Endodermal cell (in vitro differentiated cells): ENCODE measurements at regions not wholly inside any gene's neighbourhood (a gene's known extent, or its start where the extent isn't known, plus 50 kb on each side); places are given as distances from the start of the nearest gene placed in this dataset.

Experiments
- DNase-seq: peaks from one replicate; pipeline ENCODE4 v3.0.0-alpha.2; 2017
- H3K27ac ChIP-seq: 2 replicates; pipeline ENCODE4 v1.5.1; 2013; ENCODE audit warnings: mild to moderate bottlenecking, low read depth, low read length, moderate library complexity
- H3K27me3 ChIP-seq: 2 replicates; pipeline ENCODE4 v1.6.1; 2013; ENCODE audit warnings: mild to moderate bottlenecking, low read length, moderate library complexity; ENCODE audit not compliant: insufficient read depth, control insufficient read depth, poor library complexity, severe bottlenecking
- H3K36me3 ChIP-seq: 2 replicates; pipeline ENCODE4 v1.7.0; 2013; ENCODE audit warnings: mild to moderate bottlenecking, low read length, moderate library complexity; ENCODE audit not compliant: control insufficient read depth, insufficient read depth
- H3K4me1 ChIP-seq: one replicate; pipeline ENCODE4 v1.7.0; 2013; ENCODE audit warnings: low read length; ENCODE audit not compliant: control insufficient read depth, insufficient read depth
- H3K4me3 ChIP-seq: 2 replicates; pipeline ENCODE4 v1.5.1; 2013; ENCODE audit warnings: mild to moderate bottlenecking, low read length, moderate library complexity
- H3K9ac ChIP-seq: 2 replicates; pipeline ENCODE4 v1.6.1; 2013; ENCODE audit warnings: mild to moderate bottlenecking, low read length, moderate library complexity; ENCODE audit not compliant: poor library complexity, severe bottlenecking; ENCODE audit errors: extremely low read depth
- H3K9me3 ChIP-seq: 2 replicates; pipeline ENCODE4 v1.6.1; 2013; ENCODE audit warnings: mild to moderate bottlenecking, low read length, moderate library complexity; ENCODE audit not compliant: control insufficient read depth
- H3K27ac Mint-ChIP-seq: 2 replicates; pipeline ENCODE4 v1.8.0; 2020; ENCODE audit warnings: mixed read lengths
- H3K27me3 Mint-ChIP-seq: 2 replicates; pipeline ENCODE4 v1.8.0; 2021; ENCODE audit warnings: mild to moderate bottlenecking, mixed read lengths; ENCODE audit not compliant: insufficient read depth
- H3K36me3 Mint-ChIP-seq: 2 replicates; pipeline ENCODE4 v1.8.0; 2020; ENCODE audit warnings: low read depth, mixed read lengths
- H3K4me1 Mint-ChIP-seq: 2 replicates; pipeline ENCODE4 v1.8.0; 2020; ENCODE audit warnings: mixed read lengths
- H3K4me3 Mint-ChIP-seq: 2 replicates; pipeline ENCODE4 v1.8.0; 2020; ENCODE audit warnings: mild to moderate bottlenecking, moderate library complexity, mixed read lengths
- H3K9me3 Mint-ChIP-seq: 2 replicates; pipeline ENCODE4 v1.8.0; 2020; ENCODE audit warnings: mild to moderate bottlenecking, mixed read lengths
- CTCF ChIP-seq: fragments of 200-600 bp; sonication (generic); conservative IDR thresholded peaks from 2 replicates; pipeline ENCODE4 v1.5.0; 2021; ENCODE audit warnings: antibody characterized with exemption, mild to moderate bottlenecking
- WGBS, 2 experiments: methylation state at CpG; one replicate each; pipeline versions ENCODE4 v1.1.5 to v1.1.7; 2013; ENCODE audit warnings: missing lambda C conversion rate in 2 of 2, mixed read lengths in 1 of 2; ENCODE audit not compliant: insufficient coverage in 1 of 2, insufficient read length in 1 of 2; 5-methylcytosine and 5-hydroxymethylcytosine counted together

GRCh38 chr5:89384391-89384790 lies 501.4 kb upstream of the MEF2C start:
- no peaks in the 10 kb centered on the region for H3K27me3 Mint-ChIP-seq
- H3K9me3 Mint-ChIP-seq = no peaks in the 10 kb centered on the region
- no peaks in the 10 kb centered on the region for H3K9me3 ChIP-seq
- H3K4me1 Mint-ChIP-seq = peaks cover 14% of the 10 kb centered on the region
- H3K27ac Mint-ChIP-seq = no peak overlapping the region
- no peaks in the 10 kb centered on the region for H3K27me3 ChIP-seq
- H3K36me3 ChIP-seq = no peaks in the 10 kb centered on the region
- H3K4me1 ChIP-seq = peaks cover 3% of the 10 kb centered on the region
- no peak overlapping the region for H3K9ac ChIP-seq
- DNase-seq = no peak
- H3K27ac ChIP-seq = no peak overlapping the region
- no peaks in the 10 kb centered on the region for H3K36me3 Mint-ChIP-seq
- H3K4me3 Mint-ChIP-seq = no peak overlapping the region
- no peak overlapping the region for H3K4me3 ChIP-seq
- TF ChIP-seq CTCF = no peak
- WGBS, 2 experiments = 95 to 97% methylated on average over 3 to 5 of the region's 5 CpGs

- Mint-ChIP-seq H3K9me3 (no peaks in the 10 kb centered on the region), H3K27me3 (no peaks in the 10 kb centered on the region), H3K4me3 (no peak overlapping the region), H3K27ac (no peak overlapping the region), H3K36me3 (no peaks in the 10 kb centered on the region), H3K4me1 (peaks cover 14% of the 10 kb centered on the region)
- no peaks in the 10 kb centered on the region for H3K36me3 ChIP-seq
- H3K4me3 ChIP-seq = no peak overlapping the region
- no peak overlapping the region for H3K9ac ChIP-seq
- H3K9me3 ChIP-seq = no peaks in the 10 kb centered on the region
- TF ChIP-seq CTCF = no peak
- no peaks in the 10 kb centered on the region for H3K27me3 ChIP-seq
- no peak overlapping the region for H3K27ac ChIP-seq
- no peak for DNase-seq
- peaks cover 3% of the 10 kb centered on the region for H3K4me1 ChIP-seq
Measured at GRCh38 chr5:89380635-89381034, 497.7 kb upstream of the MEF2C start.

GRCh38 chr5:89377767-89378455 lies 494.9 kb upstream of the MEF2C start:
- H3K27me3 ChIP-seq = no peaks in the 10 kb centered on the region
- Mint-ChIP-seq H3K27me3 (no peaks in the 10 kb centered on the region), H3K4me1 (peaks cover 14% of the 10 kb centered on the region), H3K27ac (no peak overlapping the region), H3K36me3 (no peaks in the 10 kb centered on the region), H3K4me3 (no peak overlapping the region), H3K9me3 (no peaks in the 10 kb centered on the region)
- WGBS, 2 experiments = 92 to 94% methylated on average over 11 to 13 of the region's 13 CpGs
- H3K4me3 ChIP-seq = no peak overlapping the region
- peaks cover 3% of the 10 kb centered on the region for H3K4me1 ChIP-seq
- no peak for DNase-seq
- H3K9ac ChIP-seq = no peak overlapping the region
- no peak for TF ChIP-seq CTCF
- no peak overlapping the region for H3K27ac ChIP-seq
- no peaks in the 10 kb centered on the region for H3K36me3 ChIP-seq
- no peaks in the 10 kb centered on the region for H3K9me3 ChIP-seq
